Effector memory CD4-positive, alpha-beta T cell (primary cell): ENCODE measurements at regions not wholly inside any gene's neighbourhood (a gene's known extent, or its start where the extent isn't known, plus 50 kb on each side); places are given as distances from the start of the nearest gene placed in this dataset.

Experiments
- DNase-seq, 3 donors: peaks; one replicate each; pipeline ENCODE4 v3.0.0-alpha.2; 2020
- H3K27ac ChIP-seq: 2 replicates; pipeline ENCODE4 v1.7.0; 2013; ENCODE audit warnings: mild to moderate bottlenecking, low read length, moderate library complexity; ENCODE audit not compliant: insufficient read depth, poor library complexity, severe bottlenecking
- H3K27me3 ChIP-seq: replicated peaks from 2 replicates; pipeline ENCODE4 v1.7.0; 2013; ENCODE audit warnings: mild to moderate bottlenecking, low read length; ENCODE audit not compliant: insufficient read depth, control insufficient read depth, poor library complexity, severe bottlenecking
- H3K36me3 ChIP-seq: 2 replicates; pipeline ENCODE4 v1.7.0; 2013; ENCODE audit warnings: mild to moderate bottlenecking, low read length, moderate library complexity; ENCODE audit not compliant: control insufficient read depth, insufficient read depth
- H3K4me1 ChIP-seq: 2 replicates; pipeline ENCODE4 v1.7.0; 2013; ENCODE audit warnings: low read length, mild to moderate bottlenecking; ENCODE audit not compliant: control insufficient read depth, insufficient read depth, poor library complexity, severe bottlenecking
- H3K4me3 ChIP-seq: 2 replicates; pipeline ENCODE4 v1.7.0; 2013; ENCODE audit warnings: low read length, low read depth, mild to moderate bottlenecking; ENCODE audit not compliant: insufficient read depth, poor library complexity, severe bottlenecking
- H3K9me3 ChIP-seq: 2 replicates; pipeline ENCODE4 v1.7.0; 2013; ENCODE audit warnings: mild to moderate bottlenecking, low read length, moderate library complexity; ENCODE audit not compliant: control insufficient read depth

DNA sequence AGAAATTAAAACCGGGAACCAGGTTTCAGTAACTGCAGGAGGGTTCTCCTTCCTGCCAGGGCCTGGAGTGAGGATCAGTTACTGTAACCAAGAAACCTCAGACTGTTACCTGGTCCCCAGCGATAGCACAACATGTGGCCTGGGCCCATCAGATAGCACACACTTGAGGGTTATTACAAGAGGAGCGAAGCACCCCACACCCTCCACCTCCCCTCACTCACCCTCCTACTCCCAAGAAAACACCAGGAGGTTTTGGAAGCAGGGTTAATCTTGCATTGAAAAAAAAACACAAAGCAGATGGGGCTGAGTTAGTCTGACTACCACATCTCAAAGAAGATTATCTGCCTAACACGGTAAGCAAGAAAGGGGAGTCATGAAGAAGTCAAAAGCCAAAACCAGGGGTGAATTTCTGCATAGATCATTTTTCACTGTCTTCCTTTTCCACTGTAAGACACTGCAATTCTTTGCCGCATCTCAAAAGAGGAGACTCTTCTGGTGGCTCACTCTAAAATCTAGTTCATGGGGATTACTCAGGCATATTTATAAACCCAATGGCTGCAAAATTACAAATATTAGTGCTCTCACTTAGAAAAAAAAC is 75.9 kb upstream of the DOCK9 start:
- no peaks in the 10 kb centered on the region for H3K27me3 ChIP-seq
- peaks cover 78% of the 10 kb centered on the region for H3K4me1 ChIP-seq
- DNase-seq: no peak
- no peak overlapping the region for H3K4me3 ChIP-seq
- no peaks in the 10 kb centered on the region for H3K9me3 ChIP-seq
- no peaks in the 10 kb centered on the region for H3K36me3 ChIP-seq
- peak overlapping the region; percentile 60 for H3K27ac ChIP-seq

DNA sequence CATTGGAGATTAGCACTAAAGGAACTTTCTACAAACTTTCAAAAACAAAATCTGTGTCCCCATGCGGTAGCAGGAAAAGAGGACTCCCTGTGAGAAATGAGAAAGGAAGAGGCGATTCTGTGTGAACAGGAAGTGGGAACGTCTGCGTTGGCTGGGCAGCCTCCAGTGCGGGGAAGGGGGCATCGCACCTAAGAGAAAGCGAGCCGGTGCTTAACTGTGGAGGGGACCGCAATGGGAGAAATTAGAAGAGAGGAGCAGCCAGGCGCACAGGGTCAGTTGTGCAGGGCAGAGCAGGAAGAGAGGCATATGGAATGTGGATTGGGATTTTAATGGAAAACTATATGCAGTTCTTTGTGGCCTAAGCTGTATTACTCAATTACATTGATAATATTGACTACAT is 77.4 kb upstream of the DOCK9 start:
- no peaks in the 10 kb centered on the region for H3K27me3 ChIP-seq
- DNase-seq: no peak

DNA sequence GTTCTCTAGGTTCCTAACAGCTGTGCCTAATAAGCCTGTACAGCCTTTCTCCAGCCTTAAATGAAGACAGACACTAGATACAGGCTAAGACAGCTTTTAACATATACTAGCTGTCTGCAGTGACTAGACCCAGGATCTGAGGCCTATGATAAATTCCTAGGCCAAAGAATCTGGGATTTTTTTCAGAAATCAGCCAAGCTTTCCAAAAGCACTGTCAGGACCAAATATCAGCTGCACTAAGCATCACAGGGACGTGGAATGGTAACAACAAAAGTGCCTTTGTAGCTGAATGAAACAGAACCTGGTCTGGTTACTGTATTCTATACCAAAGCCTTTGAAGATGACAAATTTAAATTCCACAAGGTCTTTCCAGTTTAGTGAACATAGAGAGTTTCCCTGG is 77.9 kb upstream of the DOCK9 start:
- no peak for DNase-seq
- Histone ChIP-seq H3K27ac (peak overlapping the region; percentile 16), H3K4me1 (peaks cover 60% of the 10 kb centered on the region), H3K4me3 (no peak overlapping the region), H3K27me3 (no peaks in the 10 kb centered on the region), H3K9me3 (no peaks in the 10 kb centered on the region), H3K36me3 (no peaks in the 10 kb centered on the region)

More for the DNA sequence above, 77.4 kb upstream of the DOCK9 start:
- H3K4me1 ChIP-seq: peaks cover 64% of the 10 kb centered on the region
- H3K27ac ChIP-seq: peak overlapping the region; percentile 16
- no peaks in the 10 kb centered on the region for H3K9me3 ChIP-seq
- H3K4me3 ChIP-seq: no peak overlapping the region
- no peaks in the 10 kb centered on the region for H3K36me3 ChIP-seq

DNA sequence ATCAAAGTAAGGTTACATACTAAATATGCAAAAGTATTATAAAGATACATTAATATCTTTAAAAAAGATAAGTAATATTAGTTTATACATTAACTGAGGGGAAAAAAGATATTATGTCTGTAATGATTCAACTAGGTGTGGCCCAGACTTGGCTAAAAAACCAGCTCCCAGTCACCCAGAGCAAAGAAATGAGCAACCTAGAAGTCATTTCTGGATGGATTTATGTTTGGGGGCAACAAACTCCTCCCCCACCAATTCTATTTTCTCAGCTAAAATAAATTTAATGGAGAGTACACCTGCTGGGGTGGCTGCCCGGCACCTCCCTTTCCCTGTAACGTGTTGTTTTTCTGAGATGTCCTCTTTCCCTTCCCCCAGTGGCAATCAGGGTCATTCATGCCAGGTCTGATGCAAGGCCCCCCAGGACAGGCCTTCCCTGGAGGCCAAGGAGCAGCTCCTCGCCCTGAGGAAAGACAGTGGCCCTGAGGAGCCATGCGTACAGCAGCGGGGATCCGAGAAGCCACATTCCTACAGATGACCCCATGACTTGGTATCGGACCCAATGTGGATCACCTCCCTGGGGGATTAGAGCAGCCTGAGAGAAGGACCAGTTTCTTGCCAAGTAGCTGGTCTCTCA is 78.6 kb upstream of the DOCK9 start:
- no peak overlapping the region for H3K27ac ChIP-seq
- no peak for DNase-seq
- H3K4me1 ChIP-seq: peaks cover 52% of the 10 kb centered on the region
- no peaks in the 10 kb centered on the region for H3K27me3 ChIP-seq
- H3K4me3 ChIP-seq: no peak overlapping the region
- no peaks in the 10 kb centered on the region for H3K9me3 ChIP-seq
- H3K36me3 ChIP-seq: no peaks in the 10 kb centered on the region

DNA sequence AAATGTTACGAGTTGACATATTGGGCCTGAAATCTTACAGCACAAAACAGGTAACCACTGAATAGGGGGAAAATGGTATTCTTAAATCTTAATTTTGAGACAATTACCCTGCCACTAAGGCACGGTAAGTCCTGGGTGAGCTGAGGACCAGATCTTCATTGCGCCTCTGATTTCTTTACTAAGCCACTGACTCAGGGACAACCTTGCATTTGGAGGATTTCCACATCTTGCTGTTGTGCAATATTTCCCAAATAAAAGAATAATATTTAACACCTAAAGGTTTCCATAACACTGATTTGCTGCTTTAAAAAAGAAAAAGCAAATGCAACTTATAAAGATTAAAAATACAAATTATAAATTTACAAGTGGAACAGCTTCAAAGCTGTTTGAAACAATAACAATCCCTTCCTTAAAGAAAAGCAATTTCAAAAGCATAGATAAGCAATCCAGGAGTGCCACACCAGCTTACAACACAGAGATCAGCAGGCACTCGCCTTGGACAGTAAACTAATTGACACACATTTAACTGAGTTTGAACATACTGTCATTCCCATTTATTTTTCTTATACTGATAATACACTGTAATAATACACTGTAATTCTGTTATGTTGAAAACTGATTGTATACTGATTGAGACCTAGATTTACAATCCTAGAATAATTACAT is 79.6 kb upstream of the DOCK9 start:
- Histone ChIP-seq H3K4me1 (peaks cover 43% of the 10 kb centered on the region), H3K9me3 (no peaks in the 10 kb centered on the region), H3K36me3 (no peaks in the 10 kb centered on the region), H3K27me3 (no peaks in the 10 kb centered on the region), H3K27ac (no peak overlapping the region), H3K4me3 (no peak overlapping the region)
- no peak for DNase-seq

DNA sequence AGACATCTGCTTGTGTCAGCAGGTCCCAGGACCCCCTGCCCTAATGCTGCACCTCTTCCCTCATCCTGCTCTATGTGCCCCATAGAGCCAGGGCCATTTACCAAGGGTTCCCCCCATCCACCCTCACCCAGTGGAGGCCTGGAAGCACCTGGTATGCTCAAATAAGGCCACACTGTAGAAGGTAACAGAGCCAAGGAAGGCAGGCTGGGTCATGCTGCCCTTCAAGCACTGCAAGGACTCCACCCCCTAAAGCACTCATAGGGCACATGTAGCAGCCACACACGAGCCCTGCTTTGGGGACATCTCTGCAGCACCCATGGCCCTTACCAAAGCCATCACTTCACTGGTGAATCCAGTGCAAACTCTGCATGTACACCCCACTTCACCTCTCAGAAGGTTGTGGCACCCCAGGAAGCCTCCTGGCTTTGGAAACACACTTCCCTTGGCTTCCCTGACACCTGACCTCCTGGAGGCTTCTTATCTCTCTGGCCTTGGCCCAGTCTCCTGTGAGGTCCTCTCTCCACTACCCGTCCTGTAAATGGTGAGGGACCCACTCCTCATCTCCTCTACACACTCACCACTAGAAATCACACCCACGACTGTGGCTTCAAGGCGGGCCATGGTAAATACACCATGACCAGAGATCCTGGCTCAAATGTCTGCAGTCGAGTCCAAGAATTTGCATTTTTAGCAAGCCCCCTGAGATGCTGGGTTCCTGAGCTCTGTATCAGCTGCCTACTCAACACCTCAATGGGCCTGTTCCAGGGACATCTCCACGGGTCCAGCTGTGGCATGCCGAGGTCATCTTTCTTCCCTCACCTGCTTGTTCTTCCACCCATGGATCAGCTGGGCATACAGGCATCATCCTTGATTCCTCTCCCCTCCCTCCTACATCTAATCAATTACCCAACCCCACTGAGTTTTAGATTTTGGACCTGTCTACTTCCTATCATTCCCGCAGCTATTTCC is 80.9 kb upstream of the DOCK9 start:
- no peak for DNase-seq
- Histone ChIP-seq H3K36me3 (no peaks in the 10 kb centered on the region), H3K4me3 (no peak overlapping the region), H3K27ac (no peak overlapping the region), H3K9me3 (no peaks in the 10 kb centered on the region), H3K4me1 (peaks cover 30% of the 10 kb centered on the region), H3K27me3 (no peaks in the 10 kb centered on the region)

DNA sequence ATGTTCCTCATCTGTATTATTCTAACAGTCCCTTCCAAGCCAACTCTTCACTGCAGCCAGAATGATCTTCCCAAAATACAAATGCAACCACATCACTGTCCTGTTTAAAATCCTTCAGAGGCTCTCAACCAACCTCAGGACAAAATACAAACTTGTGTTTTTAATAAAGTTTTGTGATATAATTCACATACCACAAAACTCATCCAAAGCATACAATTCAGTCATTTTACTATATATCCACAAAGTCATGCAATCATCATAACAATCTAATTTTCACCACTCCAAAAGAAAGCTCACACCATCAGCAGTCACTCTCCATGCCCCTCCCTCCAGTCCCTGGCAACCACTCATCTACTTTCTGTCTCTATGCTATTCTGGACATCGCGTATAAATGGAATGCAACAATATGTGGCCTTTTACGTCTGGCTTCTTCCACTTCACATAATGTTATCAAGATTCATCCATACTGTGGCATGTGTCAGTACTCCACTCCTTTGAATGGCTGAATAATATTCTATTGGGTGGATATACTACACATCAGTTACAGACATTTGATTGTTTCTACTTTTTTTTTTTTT is 81.7 kb upstream of the DOCK9 start:
- no peak overlapping the region for H3K27ac ChIP-seq
- H3K36me3 ChIP-seq: no peaks in the 10 kb centered on the region
- no peak overlapping the region for H3K4me3 ChIP-seq
- no peaks in the 10 kb centered on the region for H3K27me3 ChIP-seq
- peaks cover 23% of the 10 kb centered on the region for H3K4me1 ChIP-seq
- H3K9me3 ChIP-seq: no peaks in the 10 kb centered on the region
- no peak for DNase-seq

DNA sequence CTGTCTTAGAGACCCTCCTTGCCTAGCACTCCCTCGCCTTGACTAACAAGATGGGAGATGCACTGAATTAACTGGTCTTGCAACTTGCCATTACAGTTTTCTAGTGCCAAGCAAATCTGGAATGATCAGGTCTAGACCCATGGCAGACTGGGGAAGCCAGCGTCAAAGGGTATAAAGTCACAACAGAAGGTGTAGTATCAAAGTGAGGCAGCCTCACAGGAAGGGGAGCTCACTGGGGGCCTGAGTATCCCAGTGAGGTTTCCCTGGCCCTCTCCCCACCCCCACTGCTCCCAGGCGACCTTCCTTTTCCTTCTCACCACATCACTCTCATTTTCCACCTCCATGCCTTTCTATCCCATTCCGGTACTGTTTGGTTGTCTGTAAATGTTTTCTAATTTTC is 83.5 kb upstream of the DOCK9 start:
- DNase-seq: no peak
- Histone ChIP-seq H3K4me1 (peaks cover 16% of the 10 kb centered on the region), H3K4me3 (no peak overlapping the region), H3K36me3 (no peaks in the 10 kb centered on the region), H3K27me3 (no peaks in the 10 kb centered on the region), H3K27ac (no peak overlapping the region), H3K9me3 (no peaks in the 10 kb centered on the region)

DNA sequence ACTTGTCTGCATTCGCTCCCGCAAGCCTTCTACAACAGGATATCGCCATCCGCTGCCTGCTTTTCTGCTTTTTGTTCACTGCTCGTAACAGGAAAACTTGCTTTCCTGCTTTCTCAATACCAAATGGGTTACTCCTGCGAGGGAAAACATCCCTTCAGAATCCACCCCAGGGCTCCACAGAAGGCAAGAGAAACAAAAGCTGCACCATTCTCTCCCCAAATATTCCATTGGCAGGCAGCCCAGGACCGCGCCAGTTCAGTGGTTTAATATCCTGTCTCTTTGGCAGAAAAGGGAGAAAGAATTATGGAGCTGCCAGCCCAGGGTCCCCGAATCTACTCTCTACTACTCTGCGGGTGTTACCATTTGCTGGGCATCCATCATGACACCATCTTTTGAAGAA is 84.7 kb upstream of the DOCK9 start:
- Histone ChIP-seq H3K9me3 (no peaks in the 10 kb centered on the region), H3K4me1 (peaks cover 19% of the 10 kb centered on the region), H3K27ac (no peak overlapping the region), H3K27me3 (no peaks in the 10 kb centered on the region), H3K36me3 (no peaks in the 10 kb centered on the region), H3K4me3 (no peak overlapping the region)
- no peak for DNase-seq
